ENCODE measurements at regions not wholly inside any gene's neighbourhood (a gene's known extent, or its start where the extent isn't known, plus 50 kb on each side); places are given as distances from the start of the nearest gene placed in this dataset.

- H3K27me3 ChIP-seq: no peaks in the 10 kb centered on the region
- no peaks in the 10 kb centered on the region for H3K36me3 ChIP-seq
- no peak overlapping the region for H3K4me3 ChIP-seq (ENCODE audit: low read depth in 1 of 2, low read length in 1 of 2)
- no peaks in the 10 kb centered on the region for H3K9me3 ChIP-seq
- H3K27ac ChIP-seq: no peak overlapping the region
- TF ChIP-seq CTCF (IDR thresholded peaks at IDR 0.05): no peak
- no peaks in the 10 kb centered on the region for H3K4me1 ChIP-seq (ENCODE audit: control insufficient read depth in 1 of 2, insufficient read depth in 1 of 2, low read depth in 1 of 2, low read length in 1 of 2)
Observed at GRCh38 chrX:40188573-40189417, 91.0 kb upstream of the BCOR start.

GRCh38 chrX:40184968-40185367, 87.2 kb upstream of the BCOR start:
- H3K27ac ChIP-seq: no peak overlapping the region
- no peak for TF ChIP-seq CTCF (IDR thresholded peaks at IDR 0.05)

GRCh38 chrX:40182615-40183014, 84.9 kb upstream of the BCOR start:
- H3K27me3 ChIP-seq: no peaks in the 10 kb centered on the region
- no peaks in the 10 kb centered on the region for H3K9me3 ChIP-seq
- TF ChIP-seq CTCF (IDR thresholded peaks at IDR 0.05): no peak
- H3K4me3 ChIP-seq (ENCODE audit: low read depth in 1 of 2, low read length in 1 of 2): no peak overlapping the region
- no peak overlapping the region for H3K27ac ChIP-seq
- no peaks in the 10 kb centered on the region for H3K36me3 ChIP-seq
- peaks cover 17 to 21% of the 10 kb centered on the region in 2 experiments for H3K4me1 ChIP-seq (ENCODE audit: control insufficient read depth in 1 of 2, insufficient read depth in 1 of 2, low read depth in 1 of 2, low read length in 1 of 2)

More at GRCh38 chrX:40184968-40185367, 87.2 kb upstream of the BCOR start:
- no peaks in the 10 kb centered on the region for H3K9me3 ChIP-seq
- H3K36me3 ChIP-seq: no peaks in the 10 kb centered on the region
- H3K4me1 ChIP-seq (ENCODE audit: control insufficient read depth in 1 of 2, insufficient read depth in 1 of 2, low read depth in 1 of 2, low read length in 1 of 2): peaks cover 1 to 4% of the 10 kb centered on the region in 2 experiments
- no peaks in the 10 kb centered on the region for H3K27me3 ChIP-seq
- H3K4me3 ChIP-seq (ENCODE audit: low read depth in 1 of 2, low read length in 1 of 2): no peak overlapping the region

- no peaks in the 10 kb centered on the region for H3K9me3 ChIP-seq
- no peak overlapping the region for H3K4me3 ChIP-seq (ENCODE audit: low read depth in 1 of 2, low read length in 1 of 2)
- TF ChIP-seq CTCF (IDR thresholded peaks at IDR 0.05): no peak
- no peak overlapping the region for H3K27ac ChIP-seq
- H3K36me3 ChIP-seq: no peaks in the 10 kb centered on the region
- H3K27me3 ChIP-seq: no peaks in the 10 kb centered on the region
- H3K4me1 ChIP-seq (ENCODE audit: control insufficient read depth in 1 of 2, insufficient read depth in 1 of 2, low read depth in 1 of 2, low read length in 1 of 2): peaks cover 22 to 26% of the 10 kb centered on the region in 2 experiments
Observed at GRCh38 chrX:40182095-40182494, 84.3 kb upstream of the BCOR start.

- H3K36me3 ChIP-seq: no peaks in the 10 kb centered on the region
- H3K4me3 ChIP-seq (ENCODE audit: low read depth in 1 of 2, low read length in 1 of 2): peak overlapping the region in 1 of 2 experiments; percentile 15
- H3K27me3 ChIP-seq: no peaks in the 10 kb centered on the region
- peak overlapping the region; percentile 80 for H3K27ac ChIP-seq
- no peaks in the 10 kb centered on the region for H3K9me3 ChIP-seq
- peaks cover 34 to 36% of the 10 kb centered on the region in 2 experiments for H3K4me1 ChIP-seq (ENCODE audit: control insufficient read depth in 1 of 2, insufficient read depth in 1 of 2, low read depth in 1 of 2, low read length in 1 of 2)
- no peak for TF ChIP-seq CTCF (IDR thresholded peaks at IDR 0.05)
Observed at GRCh38 chrX:40179283-40179682, 81.5 kb upstream of the BCOR start.
